DLD1 (cell line): ENCODE measurements at regions not wholly inside any gene's neighbourhood (a gene's known extent, or its start where the extent isn't known, plus 50 kb on each side); places are given as distances from the start of the nearest gene placed in this dataset.

Experiments used
- in situ Hi-C: cut with HindIII; loops from 2 replicates; pipeline ENCODE4 v1.10.0; 2017; ENCODE audit warnings: low sequenced_read_pairs

- in situ Hi-C loops: no loop called here
These were observed 298.1 kb upstream of the IRX5 start for GRCh38 chr16:54632322-54633220.

- in situ Hi-C loops: no loop called here
These were observed 298.9 kb upstream of the IRX5 start for GRCh38 chr16:54631782-54632181.

GRCh38 chr16:54630284-54630967 lies 300.2 kb upstream of the IRX5 start:
- in situ Hi-C loops: no loop called here

DNA sequence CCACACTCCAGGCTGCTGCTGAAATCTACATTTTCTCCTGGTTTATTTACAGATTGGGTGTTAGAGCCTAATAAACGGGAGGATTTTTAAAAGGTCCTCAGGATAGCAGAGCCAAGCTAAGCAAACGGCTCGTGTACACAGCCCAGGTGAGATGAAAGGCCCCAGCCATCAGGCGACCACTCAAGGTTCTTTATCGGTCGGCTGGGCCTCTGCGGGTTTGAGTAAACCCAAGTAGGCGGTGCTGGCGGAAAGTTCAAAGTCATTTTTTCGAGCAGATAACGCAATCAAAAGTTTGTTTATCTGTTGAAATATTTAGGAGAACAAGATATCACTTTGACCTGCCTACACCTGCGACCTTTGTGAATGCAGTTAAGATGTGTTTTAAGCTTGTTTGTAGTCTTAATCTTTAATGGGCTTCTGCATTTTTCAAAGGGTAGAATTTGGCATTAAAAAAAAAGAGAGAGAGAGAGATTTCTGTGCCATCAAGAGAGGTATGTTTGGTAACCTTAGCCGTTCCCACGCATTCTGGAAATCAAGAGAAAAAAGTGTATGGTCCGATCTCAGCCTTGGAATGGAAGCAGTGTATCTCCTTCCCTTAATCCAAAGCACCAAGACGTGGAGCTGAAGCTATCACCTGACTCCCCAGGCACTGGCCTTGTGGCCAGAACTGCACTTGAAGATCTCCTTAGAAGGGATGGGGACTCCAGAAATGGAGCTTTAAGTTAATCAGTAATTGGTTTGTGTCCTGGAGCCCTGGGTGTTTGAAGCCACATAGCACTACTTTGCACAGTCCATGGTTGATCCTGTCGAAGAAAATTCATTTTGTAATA lies 301.7 kb upstream of the IRX5 start:
- in situ Hi-C loops: no loop called here

- in situ Hi-C loops: no loop called here
These were observed 303.0 kb upstream of the IRX5 start for GRCh38 chr16:54627616-54628015.

DNA sequence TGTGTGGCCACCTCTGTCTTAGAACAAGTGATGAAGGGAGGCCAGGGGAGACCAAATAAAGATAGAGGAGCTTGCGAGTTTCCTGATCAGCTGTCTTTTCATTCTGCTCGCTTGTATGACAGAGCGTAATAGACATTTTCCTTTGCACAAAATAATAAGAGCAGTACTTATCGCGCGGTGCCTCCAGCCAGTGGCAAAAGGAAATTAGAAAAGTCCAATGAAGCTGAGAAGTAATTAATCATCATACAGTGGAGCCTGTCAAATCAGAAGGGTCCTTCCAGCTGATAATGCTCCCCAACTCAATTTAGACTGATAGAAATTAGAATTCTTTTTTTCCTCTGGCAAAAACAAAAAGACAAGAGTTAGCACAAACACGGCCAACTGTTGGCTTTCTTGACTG lies 307.0 kb upstream of the IRX5 start:
- in situ Hi-C loops: no loop called here

DNA sequence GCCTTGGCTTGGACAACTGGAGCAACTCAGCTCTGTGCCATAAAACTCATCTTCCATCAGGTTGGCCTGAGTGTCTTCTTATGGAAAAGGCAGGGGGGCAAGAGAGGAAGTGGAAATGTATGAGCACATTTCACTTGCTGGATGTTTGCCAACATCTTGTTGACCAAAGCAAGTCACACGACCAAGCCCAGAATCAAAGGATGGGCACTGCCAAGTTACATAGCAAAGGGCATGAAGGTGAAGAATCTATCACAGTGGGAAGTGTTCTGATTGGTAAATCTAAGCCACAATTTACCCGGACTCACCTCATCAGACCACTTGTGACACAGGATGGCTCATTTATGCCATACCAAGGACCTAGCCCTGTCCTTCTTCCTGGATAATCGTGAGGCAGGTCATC lies 310.5 kb upstream of the IRX5 start:
- in situ Hi-C loops: no loop called here

GRCh38 chr16:54616610-54617009 lies 314.1 kb upstream of the IRX5 start:
- in situ Hi-C loops: no loop called here

DNA sequence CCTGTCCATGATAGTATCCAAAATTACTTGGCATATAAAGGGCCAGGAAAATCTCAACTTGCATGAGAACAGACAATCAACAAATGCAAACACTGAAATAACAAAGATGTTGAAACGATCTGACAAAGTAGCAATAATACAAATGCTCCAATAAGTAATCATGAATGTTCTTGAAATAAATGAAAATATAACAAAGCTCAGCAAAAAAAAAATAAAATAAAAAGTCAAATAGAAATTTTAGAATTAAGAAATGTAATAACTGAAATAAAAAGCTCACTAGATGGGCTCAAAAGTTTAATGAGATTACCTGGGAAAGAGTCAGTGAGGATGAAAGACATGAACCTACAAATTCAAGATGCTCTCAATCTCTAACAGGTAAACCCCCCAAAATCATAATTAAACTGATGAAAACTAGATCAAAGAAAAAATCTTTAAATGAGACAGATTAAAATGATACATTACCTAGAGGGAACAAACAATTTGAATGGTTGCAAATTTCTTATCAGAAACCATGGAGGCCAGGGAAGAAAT lies 319.0 kb upstream of the IRX3 start:
- in situ Hi-C loops: no loop called here

DNA sequence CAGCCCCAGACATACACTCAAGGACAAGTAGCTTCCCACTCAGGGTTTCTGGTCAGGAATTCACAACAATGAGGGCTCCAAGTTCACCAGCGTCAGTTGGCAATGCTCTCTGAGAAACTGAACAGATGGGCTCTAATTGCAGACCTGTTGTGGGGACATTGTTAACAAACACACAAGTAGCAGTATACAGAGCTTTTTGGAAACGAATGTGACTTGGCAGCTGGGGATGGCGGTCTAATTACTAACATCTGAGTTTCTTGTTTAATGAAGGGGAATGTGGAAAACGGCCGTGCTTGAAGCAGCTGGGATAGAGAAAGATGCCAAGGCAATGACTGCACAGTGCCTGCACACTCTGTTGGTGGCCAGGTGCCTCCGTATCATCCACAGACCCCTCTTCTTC lies 316.1 kb upstream of the IRX3 start:
- in situ Hi-C loops: no loop called here

GRCh38 chr16:54597222-54597621 lies 310.6 kb upstream of the IRX3 start:
- in situ Hi-C loops: no loop called here

GRCh38 chr16:54595621-54596020 lies 309.0 kb upstream of the IRX3 start:
- in situ Hi-C loops: no loop called here

GRCh38 chr16:54594601-54595391 lies 308.2 kb upstream of the IRX3 start:
- in situ Hi-C loops: no loop called here

- in situ Hi-C loops: no loop called here
These were observed 305.2 kb upstream of the IRX3 start for GRCh38 chr16:54591816-54592246.

DNA sequence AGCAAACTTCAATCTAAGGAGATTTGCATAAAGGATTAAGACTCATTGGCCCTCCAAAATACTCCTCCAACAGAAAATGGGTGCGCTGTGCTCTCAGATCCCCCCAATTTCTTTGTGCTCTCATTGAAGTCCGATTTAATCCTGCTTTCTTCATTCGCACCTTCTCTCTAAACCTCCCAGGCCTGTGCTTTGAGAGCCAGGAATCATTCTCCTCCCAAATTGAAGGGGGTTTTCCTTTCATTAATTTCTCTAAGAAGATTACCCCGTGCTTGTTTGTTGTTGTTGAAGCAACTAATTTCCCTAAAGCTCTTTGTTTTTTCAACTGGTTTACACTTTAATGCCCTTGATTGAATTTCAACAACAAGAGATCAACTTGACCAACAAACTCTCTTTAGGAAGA lies 304.2 kb upstream of the IRX3 start:
- in situ Hi-C loops: no loop called here

- in situ Hi-C loops: no loop called here
These were observed 302.7 kb upstream of the IRX3 start for GRCh38 chr16:54589326-54589725.

DNA sequence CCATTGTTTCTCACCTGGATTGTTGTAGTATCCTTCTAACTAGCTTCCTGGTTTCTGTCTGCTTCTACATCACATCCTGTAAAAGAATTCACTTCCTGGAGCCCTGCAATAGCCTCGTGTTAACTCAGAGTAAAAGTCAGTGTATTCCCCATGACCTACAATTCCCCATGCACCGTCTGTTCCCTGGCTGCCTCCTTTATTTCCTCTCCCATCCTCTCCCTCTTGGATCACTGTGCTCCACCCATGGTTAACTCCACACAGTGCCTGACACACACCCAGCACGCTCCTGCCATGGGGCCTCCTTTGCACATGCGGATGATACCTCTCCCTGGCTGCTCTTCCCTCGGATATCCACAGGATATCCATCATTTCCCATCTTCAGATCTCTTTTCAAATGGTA lies 301.4 kb upstream of the IRX3 start:
- in situ Hi-C loops: no loop called here

GRCh38 chr16:54587176-54587515 lies 300.6 kb upstream of the IRX3 start:
- in situ Hi-C loops: no loop called here

DNA sequence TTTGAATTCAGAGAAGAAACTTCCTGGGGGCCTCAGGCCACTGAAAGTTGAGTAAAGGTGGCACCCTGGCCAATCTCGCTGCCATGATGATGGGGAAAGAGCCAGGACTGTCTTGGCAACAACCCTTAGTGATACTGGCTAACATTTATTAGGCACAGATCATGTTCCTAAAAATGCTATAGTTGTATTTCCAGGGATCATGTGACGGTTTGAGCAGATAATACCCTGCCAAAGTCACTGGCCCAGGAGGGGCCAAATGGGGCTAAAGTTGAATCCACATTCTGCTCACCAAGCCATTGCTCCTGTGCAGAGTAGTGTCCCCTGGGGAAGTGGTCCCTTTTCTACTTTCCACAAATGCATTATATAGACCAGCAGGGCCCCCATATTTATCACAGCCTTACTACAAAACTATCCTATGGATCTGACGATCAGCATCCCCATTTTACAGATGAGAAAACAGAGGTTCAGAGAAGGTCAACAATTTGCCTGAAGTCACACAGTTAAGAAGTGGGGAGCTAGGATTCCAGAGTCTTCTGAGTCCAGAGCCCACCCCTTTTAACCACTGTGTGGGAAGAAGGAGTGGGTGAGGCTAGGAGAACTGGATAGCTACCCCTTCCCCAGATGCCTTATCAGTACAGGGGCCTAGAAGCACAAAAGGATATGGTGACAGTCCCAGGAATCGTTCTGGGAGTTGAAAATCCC lies 300.0 kb upstream of the IRX3 start:
- in situ Hi-C loops: no loop called here

DNA sequence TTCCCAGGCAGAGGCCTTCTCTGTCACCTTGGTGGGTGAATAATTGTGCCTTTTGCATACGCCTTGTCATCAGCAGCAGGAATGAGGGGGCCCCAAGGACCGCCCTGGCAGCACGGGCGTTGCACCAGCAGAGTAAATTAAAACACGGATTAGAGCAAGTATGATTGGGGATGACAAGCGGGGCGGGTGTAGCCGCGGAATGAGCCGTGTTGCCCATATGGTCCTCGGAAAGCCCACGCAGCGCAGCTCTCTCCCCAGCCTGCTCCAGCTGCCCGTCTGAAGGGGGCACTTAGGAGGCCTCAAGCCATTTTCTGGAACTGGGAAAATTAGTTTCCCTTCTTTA lies 299.4 kb upstream of the IRX3 start:
- in situ Hi-C loops: no loop called here
